SK-N-SH treated with all-trans-retinoic acid at 6 μM for 48 hours (cell line): ENCODE measurements at regions not wholly inside any gene's neighbourhood (a gene's known extent, or its start where the extent isn't known, plus 50 kb on each side); places are given as distances from the start of the nearest gene placed in this dataset.

Experiments used
- ATAC-seq: fragments of 200-7000 bp; cut with Tn5 transposase; 3 replicates; pipeline ENCODE4 v1.9.1; 2020; ENCODE audit warnings: mild to moderate bottlenecking, moderate library complexity
- BACH2 ChIP-seq: fragments of 250-450 bp; sonication (Bioruptor Pico); IDR thresholded peaks from 2 replicates; pipeline ENCODE4 v1.9.0; 2021; ENCODE audit warnings: mild to moderate bottlenecking, borderline replicate concordance
- CREB5 ChIP-seq: fragments of 250-450 bp; sonication (Bioruptor Pico); IDR thresholded peaks from 2 replicates; pipeline ENCODE4 v1.5.1; 2020; ENCODE audit warnings: low read depth, mild to moderate bottlenecking, moderate library complexity
- CSDC2 ChIP-seq: fragments of 250-450 bp; sonication (Bioruptor Pico); IDR thresholded peaks from 2 replicates; pipeline ENCODE4 v1.5.0; 2020; ENCODE audit warnings: mild to moderate bottlenecking, moderate library complexity
- CSRNP3 ChIP-seq: fragments of 250-450 bp; sonication (Bioruptor Pico); IDR thresholded peaks from 2 replicates; pipeline ENCODE4 v1.5.1; 2021; ENCODE audit warnings: mild to moderate bottlenecking, moderate library complexity
- ESRRG ChIP-seq: fragments of 250-450 bp; sonication (Bioruptor Pico); IDR thresholded peaks from 2 replicates; pipeline ENCODE4 v1.6.1; 2021; ENCODE audit warnings: mild to moderate bottlenecking
- ISL1 ChIP-seq: fragments of 250-450 bp; sonication (Bioruptor Pico); IDR thresholded peaks from 2 replicates; pipeline ENCODE4 v2.1.2; 2022; ENCODE audit warnings: mild to moderate bottlenecking, moderate library complexity
- OSR1 ChIP-seq: fragments of 250-450 bp; sonication (Bioruptor Pico); IDR thresholded peaks from 2 replicates; pipeline ENCODE4 v1.8.0; 2022; ENCODE audit warnings: moderate library complexity, mild to moderate bottlenecking, inconsistent platforms
- PATZ1 ChIP-seq: fragments of 250-450 bp; sonication (Bioruptor Pico); IDR thresholded peaks from 2 replicates; pipeline ENCODE4 v1.8.0; 2020; ENCODE audit warnings: mild to moderate bottlenecking, moderate library complexity, borderline replicate concordance
- POU6F1 ChIP-seq: fragments of 250-450 bp; sonication (Bioruptor Pico); IDR thresholded peaks from 2 replicates; pipeline ENCODE4 v1.8.0; 2021; ENCODE audit warnings: low read depth, mild to moderate bottlenecking, moderate library complexity, borderline replicate concordance
- PPARA ChIP-seq: fragments of 250-450 bp; sonication (Bioruptor Pico); IDR thresholded peaks from 2 replicates; pipeline ENCODE4 v1.5.0; 2020; ENCODE audit warnings: mild to moderate bottlenecking, borderline replicate concordance
- RARB ChIP-seq: fragments of 250-450 bp; sonication (Bioruptor Pico); IDR thresholded peaks from 2 replicates; pipeline ENCODE4 v1.8.0; 2021; ENCODE audit warnings: mild to moderate bottlenecking, moderate library complexity
- SNAI2 ChIP-seq: fragments of 250-450 bp; sonication (Bioruptor Pico); IDR thresholded peaks from 2 replicates; pipeline ENCODE4 v1.5.0; 2020; ENCODE audit warnings: mild to moderate bottlenecking, moderate library complexity
- TCF4 ChIP-seq: fragments of 250-450 bp; sonication (Bioruptor Pico); IDR thresholded peaks from 2 replicates; pipeline ENCODE4 v1.8.0; 2021; ENCODE audit warnings: mild to moderate bottlenecking, moderate library complexity, borderline replicate concordance
- TOX ChIP-seq: fragments of 250-450 bp; sonication (Bioruptor Pico); IDR thresholded peaks from 2 replicates; pipeline ENCODE4 v1.8.0; 2021; ENCODE audit warnings: mild to moderate bottlenecking, moderate library complexity, borderline replicate concordance
- TSHZ2 ChIP-seq: fragments of 250-450 bp; sonication (Bioruptor Pico); IDR thresholded peaks from 2 replicates; pipeline ENCODE4 v1.5.0; 2020; ENCODE audit warnings: mild to moderate bottlenecking, moderate library complexity
- ZC3H10 ChIP-seq: fragments of 250-450 bp; sonication (Bioruptor Pico); IDR thresholded peaks from 2 replicates; pipeline ENCODE4 v1.5.1; 2021; ENCODE audit warnings: mild to moderate bottlenecking, moderate library complexity
- ZFP3 ChIP-seq: fragments of 250-450 bp; sonication (Bioruptor Pico); IDR thresholded peaks from 2 replicates; pipeline ENCODE4 v1.5.0; 2020; ENCODE audit warnings: mild to moderate bottlenecking, moderate library complexity
- ZFP30 ChIP-seq: fragments of 450-650 bp; formaldehyde crosslinking; IDR thresholded peaks from 2 replicates; pipeline ENCODE4 v1.5.0; 2022; ENCODE audit warnings: mild to moderate bottlenecking, moderate library complexity
- ZNF565 ChIP-seq: fragments of 450-650 bp; formaldehyde crosslinking; conservative IDR thresholded peaks from 2 replicates; pipeline ENCODE4 v1.5.0; 2020; ENCODE audit warnings: low read depth, mild to moderate bottlenecking, moderate library complexity
- ZNF70 ChIP-seq: fragments of 450-650 bp; formaldehyde crosslinking; IDR thresholded peaks from 2 replicates; pipeline ENCODE4 v1.5.0; 2020; ENCODE audit warnings: mild to moderate bottlenecking, moderate library complexity
- ZNF8 ChIP-seq: fragments of 450-650 bp; formaldehyde crosslinking; IDR thresholded peaks from 2 replicates; pipeline ENCODE4 v1.5.0; 2020; ENCODE audit warnings: mild to moderate bottlenecking, moderate library complexity

- ATAC-seq = no peak
Measured at GRCh38 chr21:43349644-43350043, 77.3 kb downstream of the SIK1 start.

GRCh38 chr21:43348801-43349261, 78.1 kb downstream of the SIK1 start:
- TF ChIP-seq BACH2 (CRISPR knock-in tag) (no peak), CSDC2 (CRISPR knock-in tag) (no peak), ZNF70 (CRISPR knock-in tag) (no peak), POU6F1 (CRISPR knock-in tag) (no peak), TCF4 (CRISPR knock-in tag) (no peak), ZFP3 (no peak), CREB5 (CRISPR knock-in tag) (no peak), ISL1 (no peak), ZFP30 (no peak), PATZ1 (CRISPR knock-in tag) (no peak), CSRNP3 (no peak), ZNF565 (CRISPR knock-in tag) (no peak), PPARA (no peak), ZC3H10 (CRISPR knock-in tag) (no peak), TOX (CRISPR knock-in tag) (no peak), ESRRG (no peak), SNAI2 (no peak), RARB (CRISPR knock-in tag) (no peak), ZNF8 (CRISPR knock-in tag) (no peak)
- ATAC-seq = no peak

More at GRCh38 chr21:43349644-43350043, 77.3 kb downstream of the SIK1 start:
- TF ChIP-seq POU6F1 (CRISPR knock-in tag) = no peak
- no peak for TF ChIP-seq TSHZ2
- no peak for TF ChIP-seq TCF4 (CRISPR knock-in tag)

- ATAC-seq = no peak
- TF ChIP-seq ESRRG (no peak), ISL1 (no peak), ZC3H10 (CRISPR knock-in tag) (no peak), OSR1 (no peak)
Measured at GRCh38 chr21:43348170-43348766, 78.7 kb downstream of the SIK1 start.
